ENCODE measurements at regions not wholly inside any gene's neighbourhood (a gene's known extent, or its start where the extent isn't known, plus 50 kb on each side); places are given as distances from the start of the nearest gene placed in this dataset.
A peak's percentile ranks its signal among the peaks of the same experiment; 100 is the strongest.

DNA sequence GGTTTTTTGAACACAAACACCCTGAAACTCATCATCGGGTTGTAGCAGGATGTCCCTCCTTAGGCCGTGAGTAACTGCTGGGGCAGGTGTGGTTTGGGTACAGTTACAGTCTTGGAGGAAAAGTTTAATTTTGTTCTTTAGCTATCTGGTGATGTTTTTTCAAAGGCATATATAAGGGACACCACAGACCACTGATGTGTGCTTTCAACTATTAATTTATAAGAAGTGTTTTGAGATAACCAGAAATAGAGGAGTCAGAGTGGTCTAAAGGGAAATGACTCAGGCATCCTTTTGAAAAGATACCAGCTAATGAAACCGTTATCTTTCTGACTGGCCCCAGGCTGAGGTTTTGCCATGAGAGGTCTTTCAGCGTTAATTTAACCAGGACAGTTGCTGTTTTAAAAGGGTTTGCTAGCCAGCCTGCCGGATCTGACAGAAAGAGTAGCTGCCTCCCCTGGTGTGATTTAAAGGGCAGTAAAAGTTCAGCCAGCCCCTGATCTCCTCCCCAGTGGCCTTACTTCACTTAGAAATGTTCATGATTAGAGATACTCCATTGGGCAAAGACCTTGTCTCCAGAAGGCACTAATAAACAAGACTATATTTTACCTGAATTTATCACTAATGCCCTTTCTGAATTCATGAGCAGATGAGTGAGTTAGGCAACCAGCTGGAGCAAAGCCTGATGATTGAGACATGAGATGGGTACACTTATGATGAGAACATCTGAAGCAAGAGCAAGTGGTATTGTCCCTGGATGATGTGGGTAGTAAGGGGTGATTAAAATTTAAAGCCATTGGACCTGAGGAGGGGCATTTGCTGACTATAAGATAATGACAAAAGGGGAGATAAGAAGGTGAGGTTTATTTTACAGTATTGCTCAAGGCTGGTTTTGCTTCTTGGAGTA is 482.5 kb upstream of the TBL1XR1 start:
- peak; percentile 49 to 72 (median 63) for ATAC-seq
- Histone ChIP-seq H3K27ac (no peak overlapping the region), H3K9me3 (no peaks in the 10 kb centered on the region), H3K4me3 (no peak overlapping the region), H3K4me1 (no peaks in the 10 kb centered on the region), H3K27me3 (no peaks in the 10 kb centered on the region), H3K36me3 (no peaks in the 10 kb centered on the region)
- DNase-seq, result no peak
- 20% methylated on average over 4 of the region's 5 CpGs for WGBS (ENCODE audit: insufficient coverage, low coverage, low lambda C conversion rate, missing lambda C conversion rate)
- intact Hi-C loops (cut with DNase I), result no loop called here
- TF ChIP-seq POLR2A (IDR thresholded peaks at IDR 0.05), result no peak
- TF ChIP-seq, protein P1, sequence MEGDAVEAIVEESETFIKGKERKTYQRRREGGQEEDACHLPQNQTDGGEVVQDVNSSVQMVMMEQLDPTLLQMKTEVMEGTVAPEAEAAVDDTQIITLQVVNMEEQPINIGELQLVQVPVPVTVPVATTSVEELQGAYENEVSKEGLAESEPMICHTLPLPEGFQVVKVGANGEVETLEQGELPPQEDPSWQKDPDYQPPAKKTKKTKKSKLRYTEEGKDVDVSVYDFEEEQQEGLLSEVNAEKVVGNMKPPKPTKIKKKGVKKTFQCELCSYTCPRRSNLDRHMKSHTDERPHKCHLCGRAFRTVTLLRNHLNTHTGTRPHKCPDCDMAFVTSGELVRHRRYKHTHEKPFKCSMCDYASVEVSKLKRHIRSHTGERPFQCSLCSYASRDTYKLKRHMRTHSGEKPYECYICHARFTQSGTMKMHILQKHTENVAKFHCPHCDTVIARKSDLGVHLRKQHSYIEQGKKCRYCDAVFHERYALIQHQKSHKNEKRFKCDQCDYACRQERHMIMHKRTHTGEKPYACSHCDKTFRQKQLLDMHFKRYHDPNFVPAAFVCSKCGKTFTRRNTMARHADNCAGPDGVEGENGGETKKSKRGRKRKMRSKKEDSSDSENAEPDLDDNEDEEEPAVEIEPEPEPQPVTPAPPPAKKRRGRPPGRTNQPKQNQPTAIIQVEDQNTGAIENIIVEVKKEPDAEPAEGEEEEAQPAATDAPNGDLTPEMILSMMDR (IDR thresholded peaks at IDR 0.05), result no peak

- TF ChIP-seq, protein P1 (IDR thresholded peaks at IDR 0.05), result no peak
- TF ChIP-seq POLR2A (IDR thresholded peaks at IDR 0.05), result no peak
- Histone ChIP-seq H3K4me1 (no peaks in the 10 kb centered on the region), H3K27ac (no peak overlapping the region), H3K27me3 (no peaks in the 10 kb centered on the region), H3K36me3 (no peaks in the 10 kb centered on the region), H3K4me3 (no peak overlapping the region), H3K9me3 (no peaks in the 10 kb centered on the region)
- WGBS (ENCODE audit: insufficient coverage, low coverage, low lambda C conversion rate, missing lambda C conversion rate), result 54% methylated on average over 1 of the region's 1 CpG
- intact Hi-C loops (cut with DNase I), result no loop called here
- ATAC-seq (no peak), DNase-seq (no peak)
Measured at GRCh38 chr3:177680472-177680821, 483.2 kb upstream of the TBL1XR1 start.

- no peak for DNase-seq
Measured at GRCh38 chr3:177681156-177681555, 483.9 kb upstream of the TBL1XR1 start.

DNA sequence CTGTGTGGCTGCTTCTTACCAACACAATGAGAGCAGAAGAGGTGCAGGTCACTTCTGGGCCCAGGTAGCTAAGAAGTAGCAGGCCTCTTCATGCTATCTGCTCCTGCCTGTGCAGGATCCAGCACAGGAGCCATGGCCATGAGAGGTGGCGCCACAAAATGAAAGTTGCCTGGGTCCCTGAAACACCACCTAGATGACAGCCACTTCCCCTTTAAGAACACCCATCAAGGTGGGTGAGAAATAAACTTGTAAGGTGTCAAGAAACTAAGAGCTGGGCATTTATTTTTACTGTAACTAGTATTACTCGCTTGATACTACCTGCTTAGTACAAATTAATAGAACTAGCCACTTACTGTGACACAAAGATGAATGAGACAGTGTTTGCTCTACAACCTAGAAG is 484.6 kb upstream of the TBL1XR1 start:
- no peak overlapping the region for H3K27ac ChIP-seq

More at GRCh38 chr3:177681156-177681555, 483.9 kb upstream of the TBL1XR1 start:
- no peaks in the 10 kb centered on the region for H3K4me1 ChIP-seq
- intact Hi-C loops (cut with DNase I), result no loop called here
- H3K9me3 ChIP-seq, result no peaks in the 10 kb centered on the region
- no peaks in the 10 kb centered on the region for H3K36me3 ChIP-seq
- peak in 1 of 4 donors; percentile 18 for ATAC-seq
- H3K27me3 ChIP-seq, result no peaks in the 10 kb centered on the region
- TF ChIP-seq, protein P1 (IDR thresholded peaks at IDR 0.05), result no peak
- TF ChIP-seq POLR2A (IDR thresholded peaks at IDR 0.05), result no peak
- no peak overlapping the region for H3K27ac ChIP-seq
- H3K4me3 ChIP-seq, result no peak overlapping the region

More for the DNA sequence above, 484.6 kb upstream of the TBL1XR1 start:
- intact Hi-C loops (cut with DNase I), result no loop called here
- ATAC-seq (peak in 1 of 4 donors; percentile 16), DNase-seq (no peak)
- Histone ChIP-seq H3K36me3 (no peaks in the 10 kb centered on the region), H3K4me3 (no peak overlapping the region), H3K4me1 (no peaks in the 10 kb centered on the region), H3K27me3 (no peaks in the 10 kb centered on the region), H3K9me3 (no peaks in the 10 kb centered on the region)
- TF ChIP-seq POLR2A (IDR thresholded peaks at IDR 0.05), result no peak
- TF ChIP-seq, protein P1 (IDR thresholded peaks at IDR 0.05), result no peak
- WGBS (ENCODE audit: insufficient coverage, low coverage, low lambda C conversion rate, missing lambda C conversion rate), result 57% methylated on average over 2 of the region's 2 CpGs
